Mesenchymal stem cell (in vitro differentiated cells and primary cell): ENCODE measurements at regions not wholly inside any gene's neighbourhood (a gene's known extent, or its start where the extent isn't known, plus 50 kb on each side); places are given as distances from the start of the nearest gene placed in this dataset.

Experiments used
- DNase-seq: peaks from one replicate; pipeline ENCODE4 v3.0.0-alpha.2; 2013
- H2AFZ ChIP-seq: one replicate; pipeline ENCODE4 v1.6.1; 2013; ENCODE audit warnings: low read depth, mild to moderate bottlenecking, control low read depth, inconsistent platforms, low read length, moderate library complexity
- H2AK5ac ChIP-seq: 2 replicates; pipeline ENCODE4 v1.6.1; 2013; ENCODE audit warnings: low read length, moderate library complexity, mild to moderate bottlenecking, inconsistent platforms; ENCODE audit not compliant: severe bottlenecking
- H2BK120ac ChIP-seq: one replicate; pipeline ENCODE4 v1.6.1; 2013; ENCODE audit warnings: low read depth, mild to moderate bottlenecking, inconsistent platforms, low read length, moderate library complexity
- H2BK12ac ChIP-seq, 2 experiments: one replicate each; pipeline ENCODE4 v1.6.1; 2013; ENCODE audit warnings: inconsistent platforms in 2 of 2, low read length in 2 of 2, mild to moderate bottlenecking in 2 of 2, moderate library complexity in 2 of 2, control low read depth in 1 of 2
- H2BK15ac ChIP-seq: one replicate; pipeline ENCODE4 v1.6.1; 2013; ENCODE audit warnings: mild to moderate bottlenecking, low read depth, inconsistent platforms; ENCODE audit not compliant: poor library complexity, severe bottlenecking
- H2BK5ac ChIP-seq: 2 replicates; pipeline ENCODE4 v1.6.1; 2013; ENCODE audit warnings: low read depth, mild to moderate bottlenecking, low read length, control low read depth, inconsistent platforms; ENCODE audit not compliant: poor library complexity, severe bottlenecking
- H3K14ac ChIP-seq, 2 experiments: one replicate each; pipeline ENCODE4 v1.6.1; 2013; ENCODE audit warnings: inconsistent platforms in 2 of 2, low read length in 2 of 2, control low read depth in 1 of 2, mild to moderate bottlenecking in 1 of 2, moderate library complexity in 1 of 2
- H3K18ac ChIP-seq, 2 experiments: one replicate each; pipeline ENCODE4 v1.6.1; 2013; ENCODE audit warnings: inconsistent platforms in 2 of 2, low read length in 2 of 2, control low read depth in 1 of 2, low read depth in 1 of 2, mild to moderate bottlenecking in 1 of 2
- H3K23ac ChIP-seq, 2 experiments: one replicate each; pipeline ENCODE4 v1.6.1; 2013; ENCODE audit warnings: inconsistent platforms in 2 of 2, low read length in 2 of 2, mild to moderate bottlenecking in 2 of 2, moderate library complexity in 2 of 2, control low read depth in 1 of 2
- H3K27ac ChIP-seq: 2 replicates; pipeline ENCODE4 v1.5.1; 2013; ENCODE audit warnings: mild to moderate bottlenecking, moderate library complexity, low read length, control low read depth, inconsistent platforms; ENCODE audit not compliant: poor library complexity, severe bottlenecking
- H3K27me3 ChIP-seq, 2 experiments: 2 replicates each; pipeline versions ENCODE4 v1.6.1 to v1.7.0; 2013; ENCODE audit warnings: low read length in 2 of 2, mild to moderate bottlenecking in 2 of 2, moderate library complexity in 2 of 2, control low read depth in 1 of 2, inconsistent platforms in 1 of 2; ENCODE audit not compliant: control insufficient read depth in 1 of 2, insufficient read depth in 1 of 2
- H3K36me3 ChIP-seq, 2 experiments: 2 replicates each; pipeline versions ENCODE4 v1.6.1 to v1.7.0; 2013; ENCODE audit warnings: low read length in 2 of 2, control low read depth in 1 of 2, inconsistent platforms in 1 of 2, low read depth in 1 of 2, mild to moderate bottlenecking in 1 of 2; ENCODE audit not compliant: insufficient read depth in 2 of 2, control insufficient read depth in 1 of 2
- H3K4ac ChIP-seq, 2 experiments: one replicate each; pipeline ENCODE4 v1.6.1; 2013; ENCODE audit warnings: inconsistent platforms in 2 of 2, low read length in 2 of 2, mild to moderate bottlenecking in 2 of 2, moderate library complexity in 2 of 2, control low read depth in 1 of 2, low read depth in 1 of 2
- H3K4me1 ChIP-seq: 2 replicates; pipeline ENCODE4 v1.6.1; 2013; ENCODE audit warnings: low read depth, low read length, control low read depth; ENCODE audit not compliant: control insufficient read depth, insufficient read depth
- H3K4me2 ChIP-seq: 2 replicates; pipeline ENCODE4 v1.6.1; 2013; ENCODE audit warnings: low read length, mild to moderate bottlenecking, inconsistent platforms; ENCODE audit not compliant: poor library complexity, severe bottlenecking
- H3K4me3 ChIP-seq, 2 experiments: 2 replicates each; pipeline versions ENCODE4 v1.5.1 to v1.7.0; 2013; ENCODE audit warnings: low read length in 2 of 2, mild to moderate bottlenecking in 2 of 2, control low read depth in 1 of 2, low read depth in 1 of 2; ENCODE audit not compliant: insufficient read depth in 1 of 2
- H3K79me1 ChIP-seq: replicated peaks from 2 replicates; pipeline ENCODE4 v1.6.1; 2013; ENCODE audit warnings: mild to moderate bottlenecking, control low read depth, low read length, inconsistent platforms; ENCODE audit not compliant: poor library complexity, severe bottlenecking
- H3K9ac ChIP-seq: 2 replicates; pipeline ENCODE4 v1.7.0; 2013; ENCODE audit warnings: mild to moderate bottlenecking, low read length, moderate library complexity
- H3K9me3 ChIP-seq: 2 replicates; pipeline ENCODE4 v1.7.0; 2013; ENCODE audit warnings: mild to moderate bottlenecking, low read length; ENCODE audit not compliant: control insufficient read depth
- H4K8ac ChIP-seq: one replicate; pipeline ENCODE4 v1.6.1; 2013; ENCODE audit warnings: inconsistent platforms, mild to moderate bottlenecking, low read length, moderate library complexity
- H4K91ac ChIP-seq: one replicate; pipeline ENCODE4 v1.6.1; 2013; ENCODE audit warnings: mild to moderate bottlenecking, low read length, inconsistent platforms
- WGBS: methylation state at CpG from one replicate; pipeline ENCODE4 v1.1.7; 2013; ENCODE audit warnings: mixed read lengths; 5-methylcytosine and 5-hydroxymethylcytosine counted together

DNA sequence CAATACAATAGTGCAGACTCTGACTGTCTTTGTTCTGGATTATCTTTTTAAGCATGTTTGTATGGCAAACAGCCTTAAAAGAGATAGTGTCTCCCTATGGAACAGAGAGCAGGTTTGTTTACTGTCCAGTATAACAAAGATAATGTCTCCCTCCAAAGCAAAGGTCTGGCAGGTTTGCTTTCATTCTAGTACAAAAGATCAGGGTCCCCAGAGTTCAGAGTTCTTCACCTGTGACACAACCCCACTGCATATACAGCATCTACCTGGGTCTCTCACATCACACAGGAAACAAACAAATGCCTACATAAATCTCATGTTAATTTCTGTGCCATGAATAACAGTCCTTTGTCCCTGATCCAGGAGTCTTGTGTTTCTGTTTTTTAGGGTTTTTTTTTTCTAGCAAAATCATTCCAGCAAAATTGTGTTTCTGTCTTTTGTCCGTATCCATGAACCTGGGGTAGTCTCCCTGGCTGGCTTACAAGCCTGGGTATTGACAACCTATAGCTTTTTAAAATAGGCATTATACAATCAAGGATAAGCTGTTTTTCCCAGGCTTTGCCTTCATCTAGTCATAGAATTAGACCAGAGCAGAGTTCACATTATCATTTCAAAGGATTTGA, 89.4 kb upstream of the PTBP2 start:
- Histone ChIP-seq H2BK120ac (no peak overlapping the region), H3K4me1 (no peaks in the 10 kb centered on the region), H4K91ac (no peak overlapping the region), H3K4me3 (no peak overlapping the region), H2BK5ac (no peak overlapping the region), H3K4ac (no peak overlapping the region), H4K8ac (no peak overlapping the region), H3K23ac (no peak overlapping the region), H2AK5ac (no peak overlapping the region), H2BK12ac (no peak overlapping the region), H3K9ac (no peak overlapping the region), H3K79me1 (no peaks in the 10 kb centered on the region), H2BK15ac (no peak overlapping the region), H3K14ac (no peak overlapping the region), H3K4me2 (no peak overlapping the region), H2AFZ (no peak overlapping the region), H3K27me3 (no peaks in the 10 kb centered on the region), H3K36me3 (no peaks in the 10 kb centered on the region), H3K27ac (no peak overlapping the region), H3K18ac (no peak overlapping the region), H3K9me3 (no peaks in the 10 kb centered on the region)
- DNase-seq = no peak
- WGBS = 100% methylated on average over 1 of the region's 1 CpG

DNA sequence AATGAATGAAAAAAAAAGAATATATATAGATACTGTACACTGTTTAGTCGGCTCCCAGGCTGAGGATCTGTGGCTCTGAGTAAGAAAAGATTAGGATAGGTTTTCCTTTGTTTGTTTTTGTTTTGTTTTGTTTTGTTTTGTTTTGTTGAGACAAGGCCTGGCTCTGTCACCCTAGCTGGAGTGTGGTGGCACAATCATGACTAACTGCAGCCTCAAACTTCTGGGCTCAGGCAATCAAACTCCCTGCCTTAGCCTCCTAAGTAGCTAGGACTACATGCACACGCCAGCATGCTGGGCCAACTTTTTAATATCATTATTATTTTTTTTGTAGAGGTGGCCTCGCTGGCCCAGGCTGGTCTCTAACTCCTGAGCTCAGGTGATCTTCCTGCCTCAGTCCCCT, 87.9 kb upstream of the PTBP2 start:
- Histone ChIP-seq H3K14ac (no peak overlapping the region), H2AK5ac (no peak overlapping the region), H3K4ac (no peak overlapping the region), H3K36me3 (no peaks in the 10 kb centered on the region), H2BK5ac (no peak overlapping the region), H4K91ac (no peak overlapping the region), H3K27ac (no peak overlapping the region), H2BK15ac (no peak overlapping the region), H3K79me1 (no peaks in the 10 kb centered on the region), H3K27me3 (no peaks in the 10 kb centered on the region), H2BK12ac (no peak overlapping the region), H4K8ac (no peak overlapping the region), H3K23ac (no peak overlapping the region), H3K18ac (no peak overlapping the region), H3K9ac (no peak overlapping the region), H2BK120ac (no peak overlapping the region), H3K4me3 (no peak overlapping the region), H2AFZ (no peak overlapping the region), H3K4me2 (no peak overlapping the region), H3K4me1 (no peaks in the 10 kb centered on the region), H3K9me3 (no peaks in the 10 kb centered on the region)
- 88% methylated on average over 1 of the region's 3 CpGs for WGBS
- peak; percentile 37 for DNase-seq

DNA sequence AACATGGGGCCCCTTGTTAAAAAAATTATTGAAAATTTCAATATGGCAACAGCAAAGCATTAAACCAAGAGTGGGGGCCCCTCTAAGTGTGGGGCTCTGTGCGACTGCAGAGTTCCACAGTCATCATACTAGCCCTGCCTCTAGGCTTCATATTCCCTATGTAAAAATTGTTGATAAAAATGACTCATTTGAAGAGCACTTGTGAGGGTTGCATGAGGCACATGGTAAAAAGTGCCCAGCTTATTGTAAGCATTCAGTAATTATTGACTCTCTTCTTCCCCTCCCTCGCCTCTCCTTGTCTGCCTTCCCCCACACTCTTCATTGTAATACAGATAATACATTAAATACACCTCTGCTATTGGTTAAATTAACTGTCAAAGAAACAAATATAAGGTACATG, 86.7 kb upstream of the PTBP2 start:
- no peak overlapping the region for H3K9ac ChIP-seq
- H2BK15ac ChIP-seq = no peak overlapping the region
- H2AK5ac ChIP-seq = no peak overlapping the region
- H2AFZ ChIP-seq = no peak overlapping the region
- no peaks in the 10 kb centered on the region for H3K79me1 ChIP-seq
- H3K4me2 ChIP-seq = no peak overlapping the region
- H3K36me3 ChIP-seq = no peaks in the 10 kb centered on the region
- no peak overlapping the region for H2BK120ac ChIP-seq
- no peak overlapping the region for H3K14ac ChIP-seq
- peak; percentile 15 for DNase-seq
- H4K91ac ChIP-seq = no peak overlapping the region
- no peaks in the 10 kb centered on the region for H3K9me3 ChIP-seq
- no peaks in the 10 kb centered on the region for H3K4me1 ChIP-seq
- H4K8ac ChIP-seq = no peak overlapping the region
- no CpG with 5 or more reads among the region's 2 CpGs for WGBS
- H2BK12ac ChIP-seq = no peak overlapping the region
- H3K4ac ChIP-seq = no peak overlapping the region
- no peak overlapping the region for H2BK5ac ChIP-seq
- H3K27ac ChIP-seq = no peak overlapping the region
- no peaks in the 10 kb centered on the region for H3K27me3 ChIP-seq
- no peak overlapping the region for H3K23ac ChIP-seq
- H3K18ac ChIP-seq = no peak overlapping the region
- H3K4me3 ChIP-seq = no peak overlapping the region

DNA sequence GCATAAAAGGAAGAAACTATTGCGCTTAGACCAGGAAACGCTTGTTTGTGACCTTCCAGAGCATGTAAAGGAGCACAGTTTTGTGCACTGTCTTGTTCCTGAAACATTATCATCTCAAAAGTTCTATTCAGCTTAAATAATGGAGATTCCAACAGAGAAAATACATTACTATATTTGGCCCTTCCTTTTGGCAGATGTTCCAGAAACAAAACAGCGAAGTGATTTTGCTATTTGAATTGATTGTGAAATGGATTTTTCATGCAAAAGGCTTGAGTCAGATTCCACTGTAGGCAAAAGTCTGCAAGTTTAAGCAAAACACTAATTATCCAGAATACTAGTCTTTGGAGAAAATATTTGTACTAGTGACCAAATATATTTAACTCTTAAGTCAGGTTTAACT, 80.3 kb upstream of the PTBP2 start:
- Histone ChIP-seq H3K9ac (no peak overlapping the region), H3K79me1 (no peaks in the 10 kb centered on the region), H3K27ac (no peak overlapping the region), H3K4me2 (no peak overlapping the region), H3K14ac (no peak overlapping the region), H3K4me1 (no peaks in the 10 kb centered on the region), H3K9me3 (no peaks in the 10 kb centered on the region), H3K18ac (no peak overlapping the region), H4K91ac (no peak overlapping the region), H2BK120ac (no peak overlapping the region), H2BK5ac (no peak overlapping the region), H3K4me3 (no peak overlapping the region), H3K27me3 (no peaks in the 10 kb centered on the region), H2BK15ac (no peak overlapping the region), H3K36me3 (no peaks in the 10 kb centered on the region), H3K23ac (no peak overlapping the region), H2AFZ (no peak overlapping the region), H3K4ac (no peak overlapping the region), H2AK5ac (no peak overlapping the region), H2BK12ac (no peak overlapping the region), H4K8ac (no peak overlapping the region)
- WGBS = 100% methylated on average over 1 of the region's 3 CpGs
- no peak for DNase-seq
